ENCODE measurements at regions not wholly inside any gene's neighbourhood (a gene's known extent, or its start where the extent isn't known, plus 50 kb on each side); places are given as distances from the start of the nearest gene placed in this dataset.

GRCh38 chr9:82882748-82883147, 180.2 kb downstream of the RASEF start:
- Histone ChIP-seq H4K20me1 (ENCODE audit: control insufficient read depth, insufficient read depth, insufficient read length) (no peaks in the 10 kb centered on the region), H3K14ac (ENCODE audit: insufficient read depth, low read length) (no peak overlapping the region), H3T11ph (ENCODE audit: low read length) (no peak overlapping the region), H3K4ac (ENCODE audit: low read depth, low read length) (no peak overlapping the region), H2BK120ac (ENCODE audit: low read depth, low read length, poor library complexity, severe bottlenecking) (no peak overlapping the region), H3K4me2 (ENCODE audit: insufficient read depth, insufficient read length, low read length) (no peak overlapping the region), H2AFZ (ENCODE audit: low read length) (no peak overlapping the region), H2AK5ac (ENCODE audit: insufficient read length, low read length) (no peak overlapping the region), H2BK5ac (ENCODE audit: insufficient read length, low read length) (no peak overlapping the region), H4K5ac (ENCODE audit: insufficient read length, low read depth, low read length) (no peak overlapping the region), H3K27ac (ENCODE audit: insufficient read length, low read depth, low read length) (no peak overlapping the region), H2BK20ac (ENCODE audit: low read depth, low read length, poor library complexity, severe bottlenecking) (no peak overlapping the region), H4K91ac (ENCODE audit: insufficient read length, low read depth, low read length) (no peak overlapping the region), H3K56ac (ENCODE audit: insufficient read length, low read depth, low read length) (no peak overlapping the region), H3K18ac (ENCODE audit: insufficient read length, low read depth, low read length) (no peak overlapping the region), H3K79me1 (ENCODE audit: insufficient read depth, low read depth, low read length, poor library complexity, severe bottlenecking) (no peaks in the 10 kb centered on the region), H2BK15ac (ENCODE audit: low read depth, low read length) (no peak overlapping the region), H3K9me3 (ENCODE audit: control insufficient read depth, low read depth, low read length) (no peaks in the 10 kb centered on the region), H3K9ac (ENCODE audit: extremely low read depth, insufficient read length, low read length) (no peak overlapping the region), H4K8ac (replicated peaks; ENCODE audit: insufficient read length, low read depth, low read length) (no peak overlapping the region), H3K27me3 (ENCODE audit: insufficient read depth, low read length) (no peaks in the 10 kb centered on the region), H3K79me2 (ENCODE audit: insufficient read depth, low read length) (peaks cover 12% of the 10 kb centered on the region; the same call in 1 of the 2 replicates), H3K4me1 (ENCODE audit: insufficient read depth, low read length) (peaks cover 5% of the 10 kb centered on the region; the same call in 1 of the 2 replicates), H3K23me2 (ENCODE audit: insufficient read length, low read depth, low read length, poor library complexity, severe bottlenecking) (no peaks in the 10 kb centered on the region), H3K23ac (ENCODE audit: insufficient read length, low read depth, low read length) (no peak overlapping the region), H2BK12ac (ENCODE audit: insufficient read length, low read depth, low read length) (no peak overlapping the region)
- no peaks in the 10 kb centered on the region for H3K9me3 Mint-ChIP-seq
- no CpG with 5 or more reads among the region's 2 CpGs for WGBS (ENCODE audit: extremely low coverage, insufficient read length, low lambda C conversion rate)
- no peak for DNase-seq
- H3K36me3 Mint-ChIP-seq (ENCODE audit: insufficient read depth in 1 of 3, low read depth in 3 of 3), result 0 out of 7 replicates have a peak, but pooled peaks cover 0 to 2% (median 0%) of the 10 kb centered on the region in 3 experiments
- H3K4me3 Mint-ChIP-seq, result no peak overlapping the region
- no peak overlapping the region for H3K27ac Mint-ChIP-seq
- peaks cover 11 to 24% of the 10 kb centered on the region in 2 experiments for H3K4me1 Mint-ChIP-seq
- no peaks in the 10 kb centered on the region for H3K27me3 Mint-ChIP-seq (ENCODE audit: low read depth)
- TF ChIP-seq, protein P1, sequence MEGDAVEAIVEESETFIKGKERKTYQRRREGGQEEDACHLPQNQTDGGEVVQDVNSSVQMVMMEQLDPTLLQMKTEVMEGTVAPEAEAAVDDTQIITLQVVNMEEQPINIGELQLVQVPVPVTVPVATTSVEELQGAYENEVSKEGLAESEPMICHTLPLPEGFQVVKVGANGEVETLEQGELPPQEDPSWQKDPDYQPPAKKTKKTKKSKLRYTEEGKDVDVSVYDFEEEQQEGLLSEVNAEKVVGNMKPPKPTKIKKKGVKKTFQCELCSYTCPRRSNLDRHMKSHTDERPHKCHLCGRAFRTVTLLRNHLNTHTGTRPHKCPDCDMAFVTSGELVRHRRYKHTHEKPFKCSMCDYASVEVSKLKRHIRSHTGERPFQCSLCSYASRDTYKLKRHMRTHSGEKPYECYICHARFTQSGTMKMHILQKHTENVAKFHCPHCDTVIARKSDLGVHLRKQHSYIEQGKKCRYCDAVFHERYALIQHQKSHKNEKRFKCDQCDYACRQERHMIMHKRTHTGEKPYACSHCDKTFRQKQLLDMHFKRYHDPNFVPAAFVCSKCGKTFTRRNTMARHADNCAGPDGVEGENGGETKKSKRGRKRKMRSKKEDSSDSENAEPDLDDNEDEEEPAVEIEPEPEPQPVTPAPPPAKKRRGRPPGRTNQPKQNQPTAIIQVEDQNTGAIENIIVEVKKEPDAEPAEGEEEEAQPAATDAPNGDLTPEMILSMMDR (conservative IDR thresholded peaks at IDR 0.05), result no peak
